Activated CD8-positive, alpha-beta T cell treated with anti-CD3 and anti-CD28 coated beads for 36 hours (primary cell): ENCODE measurements at regions not wholly inside any gene's neighbourhood (a gene's known extent, or its start where the extent isn't known, plus 50 kb on each side); places are given as distances from the start of the nearest gene placed in this dataset.

Experiments
- ATAC-seq: fragments of 200-7000 bp; cut with Tn5 transposase; one replicate; pipeline ENCODE4 v1.10.0; 2021; ENCODE audit warnings: mild to moderate bottlenecking, moderate library complexity
- CTCF ChIA-PET: fragments of 350-600 bp; sonication (Branson Sonifier 250); formaldehyde crosslinking; loops from one replicate; lab custom pipeline; 2021; ENCODE audit warnings: antibody characterized with exemption; lab: Charles Lee
- POLR2A ChIA-PET: fragments of 350-600 bp; sonication (Branson Sonifier 250); formaldehyde crosslinking; loops from one replicate; lab custom pipeline; 2021; ENCODE audit warnings: antibody characterized with exemption; lab: Charles Lee
- DNase-seq: peaks from one replicate; pipeline ENCODE4 v3.0.0-alpha.2; 2020
- H3K27ac Mint-ChIP-seq: one replicate; pipeline ENCODE4 v1.8.0; 2021; ENCODE audit warnings: mild to moderate bottlenecking, mixed read lengths
- H3K27me3 Mint-ChIP-seq: one replicate; pipeline ENCODE4 v1.8.0; 2021; ENCODE audit warnings: mixed read lengths
- H3K36me3 Mint-ChIP-seq: one replicate; pipeline ENCODE4 v1.8.0; 2021; ENCODE audit warnings: low read depth, mixed read lengths
- H3K4me1 Mint-ChIP-seq: one replicate; pipeline ENCODE4 v1.8.0; 2021; ENCODE audit warnings: low read depth, mixed read lengths
- H3K4me3 Mint-ChIP-seq: one replicate; pipeline ENCODE4 v1.8.0; 2021; ENCODE audit warnings: mild to moderate bottlenecking, moderate library complexity, mixed read lengths
- H3K9me3 Mint-ChIP-seq: one replicate; pipeline ENCODE4 v1.8.0; 2021; ENCODE audit warnings: mixed read lengths
- CTCF ChIP-seq: fragments of 200-600 bp; IDR thresholded peaks from one replicate; pipeline ENCODE4 v1.8.0; 2022; ENCODE audit warnings: antibody characterized with exemption, mild to moderate bottlenecking
- intact Hi-C: fragments of 100-400 bp; cut with micrococcal nuclease; formaldehyde crosslinking; loops from one replicate; pipeline ENCODE4 v1.10.0; 2022

GRCh38 chr5:158422653-158423515, 563.9 kb upstream of the CLINT1 start:
- ChIA-PET POLR2A (no interaction called here), CTCF (no interaction called here)
- Mint-ChIP-seq H3K9me3 (peaks cover 4% of the 10 kb centered on the region), H3K27me3 (no peaks in the 10 kb centered on the region), H3K4me1 (peaks cover 3% of the 10 kb centered on the region), H3K27ac (no peak overlapping the region), H3K36me3 (no peaks in the 10 kb centered on the region), H3K4me3 (no peak overlapping the region)
- intact Hi-C loops: no loop called here
- TF ChIP-seq CTCF: no peak
- ATAC-seq (no peak), DNase-seq (no peak)

GRCh38 chr5:158421319-158421718, 562.4 kb upstream of the CLINT1 start:
- ChIA-PET CTCF (interaction anchor here (0.6 to 0.9 kb wide), 2 partner anchors 92 to 668 kb away, joined by 3 to 4 read pairs; no protein-coding TSS in a partner anchor), POLR2A (interaction anchor here (1.0 kb wide), 1 partner anchor 11 kb away, joined by 3 read pairs; no protein-coding TSS in a partner anchor)
- Mint-ChIP-seq H3K27ac (no peak overlapping the region), H3K9me3 (peaks cover 4% of the 10 kb centered on the region), H3K36me3 (no peaks in the 10 kb centered on the region), H3K4me1 (peaks cover 3% of the 10 kb centered on the region), H3K4me3 (no peak overlapping the region), H3K27me3 (no peaks in the 10 kb centered on the region)
- ATAC-seq (no peak), DNase-seq (no peak)
- no peak for TF ChIP-seq CTCF
- intact Hi-C loops: no loop called here

- no peaks in the 10 kb centered on the region for H3K36me3 Mint-ChIP-seq
These were observed 560.2 kb upstream of the CLINT1 start for GRCh38 chr5:158419186-158419585.

GRCh38 chr5:158414780-158415179, 555.8 kb upstream of the CLINT1 start:
- H3K4me1 Mint-ChIP-seq: peaks cover 2% of the 10 kb centered on the region
- intact Hi-C loops: no loop called here
- H3K27ac Mint-ChIP-seq: no peak overlapping the region
- no peak for TF ChIP-seq CTCF
- H3K9me3 Mint-ChIP-seq: peaks cover 2% of the 10 kb centered on the region
- ChIA-PET POLR2A (no interaction called here), CTCF (no interaction called here)
- H3K36me3 Mint-ChIP-seq: no peaks in the 10 kb centered on the region
- H3K4me3 Mint-ChIP-seq: no peak overlapping the region
- no peaks in the 10 kb centered on the region for H3K27me3 Mint-ChIP-seq
- ATAC-seq (no peak), DNase-seq (no peak)

More at GRCh38 chr5:158419186-158419585, 560.2 kb upstream of the CLINT1 start:
- no peak for DNase-seq
- Mint-ChIP-seq H3K27me3 (no peaks in the 10 kb centered on the region), H3K9me3 (peaks cover 4% of the 10 kb centered on the region), H3K4me3 (no peak overlapping the region), H3K4me1 (no peaks in the 10 kb centered on the region), H3K27ac (no peak overlapping the region)
- intact Hi-C loops: no loop called here
- no peak for TF ChIP-seq CTCF
- ChIA-PET CTCF (no interaction called here), POLR2A (no interaction called here)
- no peak for ATAC-seq

GRCh38 chr5:158414333-158414762, 555.4 kb upstream of the CLINT1 start:
- ATAC-seq: no peak
- no peak for DNase-seq
- no peak for TF ChIP-seq CTCF
- Mint-ChIP-seq H3K27me3 (no peaks in the 10 kb centered on the region), H3K4me3 (no peak overlapping the region), H3K36me3 (no peaks in the 10 kb centered on the region), H3K9me3 (peaks cover 1% of the 10 kb centered on the region), H3K4me1 (peaks cover 2% of the 10 kb centered on the region), H3K27ac (no peak overlapping the region)
- POLR2A ChIA-PET: no interaction called here
- intact Hi-C loops: no loop called here
- CTCF ChIA-PET: no interaction called here
